ENCODE measurements at regions not wholly inside any gene's neighbourhood (a gene's known extent, or its start where the extent isn't known, plus 50 kb on each side); places are given as distances from the start of the nearest gene placed in this dataset.
"Not testable (repeated sequence)": the region's sequence is repeated elsewhere in the genome, so short reads cannot be mapped to it uniquely, and the experiment has no call there.

GRCh38 chr9:90169490-90169889, 473.1 kb downstream of the DIRAS2 start:
- Histone ChIP-seq H3K36me3 (ENCODE audit: control insufficient read depth, insufficient read depth, low read length) (no peaks in the 10 kb centered on the region), H3K4me3 (ENCODE audit: low read length) (no peak overlapping the region), H3K4me1 (ENCODE audit: control insufficient read depth, insufficient read depth, low read length) (peaks cover 18% of the 10 kb centered on the region), H3K27me3 (ENCODE audit: control insufficient read depth, insufficient read depth, low read length) (no peaks in the 10 kb centered on the region), H3K9me3 (ENCODE audit: control insufficient read depth, low read length) (peaks cover 4% of the 10 kb centered on the region), H3K9ac (ENCODE audit: low read length) (no peak overlapping the region)

DNA sequence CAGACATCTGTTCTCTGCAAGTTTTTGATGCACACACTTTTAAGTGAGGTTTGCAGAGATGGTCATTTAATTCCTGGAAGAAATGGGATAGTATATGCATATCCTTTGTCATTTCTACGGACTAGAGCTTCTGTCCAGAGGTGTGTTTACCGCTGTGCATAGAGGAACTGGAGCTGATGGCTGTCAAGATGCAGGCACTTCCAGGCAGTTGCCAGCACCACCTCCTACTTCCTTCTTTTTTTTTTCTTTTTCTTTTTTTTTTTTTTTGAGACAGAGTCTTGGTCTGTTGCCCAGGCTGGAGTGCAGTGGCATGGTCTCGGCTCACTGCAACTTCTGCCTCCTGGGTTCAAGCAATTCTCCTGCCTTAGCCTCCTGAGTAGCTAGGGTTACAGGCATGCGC, 468.7 kb downstream of the DIRAS2 start:
- H3K4me1 ChIP-seq (ENCODE audit: control insufficient read depth, insufficient read depth, low read length); H3K9me3 ChIP-seq (ENCODE audit: control insufficient read depth, low read length); H3K4me3 ChIP-seq (ENCODE audit: low read length); H3K9ac ChIP-seq (ENCODE audit: low read length); H3K27me3 ChIP-seq (ENCODE audit: control insufficient read depth, insufficient read depth, low read length); H3K36me3 ChIP-seq (ENCODE audit: control insufficient read depth, insufficient read depth, low read length): not testable (repeated sequence)

DNA sequence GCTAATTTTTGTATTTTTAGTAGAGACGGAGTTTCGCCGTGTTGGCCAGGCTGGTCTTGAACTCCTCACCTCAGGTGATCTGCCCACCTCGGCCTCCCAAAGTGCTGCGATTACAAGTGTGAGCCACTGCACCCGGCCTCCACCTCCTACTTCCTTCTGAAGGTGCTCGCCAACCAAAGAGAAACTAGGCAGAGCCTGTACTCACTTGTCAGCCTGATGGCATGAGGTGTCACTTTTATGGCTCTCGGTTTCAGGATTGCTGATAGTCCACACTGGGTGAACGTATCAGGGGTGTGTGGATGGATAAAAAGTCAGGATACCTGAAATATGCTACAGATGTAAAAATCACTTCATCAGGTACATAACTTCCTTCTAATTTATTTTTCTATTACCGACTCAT, 468.3 kb downstream of the DIRAS2 start:
- H3K4me1 ChIP-seq (ENCODE audit: control insufficient read depth, insufficient read depth, low read length); H3K9ac ChIP-seq (ENCODE audit: low read length); H3K4me3 ChIP-seq (ENCODE audit: low read length); H3K27me3 ChIP-seq (ENCODE audit: control insufficient read depth, insufficient read depth, low read length); H3K9me3 ChIP-seq (ENCODE audit: control insufficient read depth, low read length); H3K36me3 ChIP-seq (ENCODE audit: control insufficient read depth, insufficient read depth, low read length): not testable (repeated sequence)

DNA sequence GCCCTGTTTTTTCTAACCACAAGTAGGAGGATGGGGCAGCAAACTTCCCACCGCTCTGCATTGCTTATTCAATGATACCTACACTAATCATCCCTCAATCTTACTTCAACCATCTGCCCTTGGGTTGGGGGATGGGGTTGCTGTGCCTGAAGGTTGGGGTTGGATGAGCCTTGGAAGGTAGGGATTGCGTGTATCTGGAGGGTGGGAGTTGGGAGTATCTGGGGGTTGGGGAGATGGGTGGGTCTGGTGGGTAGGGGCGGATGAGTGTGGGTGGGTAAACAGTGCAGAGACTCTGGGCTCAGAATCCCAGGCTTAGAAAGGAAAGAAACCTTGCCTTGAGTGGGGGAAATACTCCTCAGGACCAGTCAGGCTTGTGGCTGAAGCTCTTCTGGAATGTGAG, 467.4 kb downstream of the DIRAS2 start:
- H3K9ac ChIP-seq (ENCODE audit: low read length): no peak overlapping the region
- peaks cover 4% of the 10 kb centered on the region for H3K9me3 ChIP-seq (ENCODE audit: control insufficient read depth, low read length)
- no peaks in the 10 kb centered on the region for H3K27me3 ChIP-seq (ENCODE audit: control insufficient read depth, insufficient read depth, low read length)
- H3K36me3 ChIP-seq (ENCODE audit: control insufficient read depth, insufficient read depth, low read length): no peaks in the 10 kb centered on the region
- no peak overlapping the region for H3K4me3 ChIP-seq (ENCODE audit: low read length)
- no peaks in the 10 kb centered on the region for H3K4me1 ChIP-seq (ENCODE audit: control insufficient read depth, insufficient read depth, low read length)

DNA sequence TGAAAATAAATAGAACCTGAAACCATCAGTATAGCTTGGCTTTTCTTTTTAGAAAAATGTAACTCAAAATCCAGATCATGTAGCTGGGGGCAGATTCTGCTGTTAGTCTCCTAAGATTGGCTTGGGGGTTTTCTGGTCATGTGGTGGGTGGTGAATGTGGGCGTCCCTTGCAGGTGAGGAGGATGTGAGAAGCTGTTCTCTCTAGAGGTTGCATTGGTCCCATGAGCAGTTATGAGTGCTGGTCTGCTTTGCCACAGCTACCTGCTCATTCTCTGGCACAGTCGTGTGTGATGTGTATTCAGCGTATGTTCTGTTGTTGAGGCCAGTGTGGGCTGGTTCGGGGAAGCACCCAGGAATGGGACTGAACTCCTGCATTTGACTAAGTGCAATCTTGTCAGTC, 466.8 kb downstream of the DIRAS2 start:
- Histone ChIP-seq H3K9me3 (ENCODE audit: control insufficient read depth, low read length) (peaks cover 1% of the 10 kb centered on the region), H3K27me3 (ENCODE audit: control insufficient read depth, insufficient read depth, low read length) (no peaks in the 10 kb centered on the region), H3K36me3 (ENCODE audit: control insufficient read depth, insufficient read depth, low read length) (no peaks in the 10 kb centered on the region), H3K4me1 (ENCODE audit: control insufficient read depth, insufficient read depth, low read length) (no peaks in the 10 kb centered on the region), H3K4me3 (ENCODE audit: low read length) (no peak overlapping the region), H3K9ac (ENCODE audit: low read length) (no peak overlapping the region)

DNA sequence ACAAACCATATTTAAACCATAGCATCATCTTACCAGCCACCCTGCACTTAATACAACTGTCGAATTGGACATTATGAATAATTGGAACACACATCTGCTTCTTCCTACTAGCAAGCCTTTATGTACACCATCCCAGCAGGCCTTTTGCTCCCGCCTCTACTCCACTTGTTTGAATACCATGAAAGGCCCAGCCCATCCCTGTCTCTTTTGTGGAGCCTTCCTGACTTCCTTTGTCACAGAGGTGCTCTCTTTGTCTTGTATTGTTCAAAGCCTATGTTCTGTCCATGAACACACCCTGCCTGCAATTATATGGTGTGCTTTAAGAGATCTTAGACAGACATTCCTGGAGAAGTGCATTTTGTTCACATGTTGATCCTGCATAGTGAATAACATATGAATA, 465.7 kb downstream of the DIRAS2 start:
- no peaks in the 10 kb centered on the region for H3K27me3 ChIP-seq (ENCODE audit: control insufficient read depth, insufficient read depth, low read length)
- no peak overlapping the region for H3K4me3 ChIP-seq (ENCODE audit: low read length)
- H3K36me3 ChIP-seq (ENCODE audit: control insufficient read depth, insufficient read depth, low read length): no peaks in the 10 kb centered on the region
- H3K9me3 ChIP-seq (ENCODE audit: control insufficient read depth, low read length): no peaks in the 10 kb centered on the region
- no peak overlapping the region for H3K9ac ChIP-seq (ENCODE audit: low read length)
- no peaks in the 10 kb centered on the region for H3K4me1 ChIP-seq (ENCODE audit: control insufficient read depth, insufficient read depth, low read length)

DNA sequence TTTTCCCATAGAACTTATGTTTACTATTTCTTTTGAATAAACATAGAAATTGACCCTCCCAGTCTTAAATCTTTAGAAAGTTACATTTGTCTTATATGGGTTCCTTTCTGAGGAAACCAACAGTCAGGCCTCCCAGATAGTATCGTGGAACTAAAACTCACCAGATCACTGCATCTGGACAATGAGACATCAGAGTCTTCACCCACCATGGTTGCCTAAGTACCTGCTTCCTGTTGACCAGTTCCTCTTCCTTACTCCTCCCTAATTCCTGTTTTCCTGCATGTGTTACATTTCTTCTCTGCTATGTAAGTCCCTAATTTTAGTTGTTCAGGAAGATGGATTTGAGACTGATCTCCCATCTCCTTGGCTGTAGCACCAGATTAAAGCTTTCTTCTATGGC, 462.2 kb downstream of the DIRAS2 start:
- no peaks in the 10 kb centered on the region for H3K36me3 ChIP-seq (ENCODE audit: control insufficient read depth, insufficient read depth, low read length)
- no peak overlapping the region for H3K9ac ChIP-seq (ENCODE audit: low read length)
- H3K4me3 ChIP-seq (ENCODE audit: low read length): no peak overlapping the region
- H3K4me1 ChIP-seq (ENCODE audit: control insufficient read depth, insufficient read depth, low read length): no peaks in the 10 kb centered on the region
- H3K27me3 ChIP-seq (ENCODE audit: control insufficient read depth, insufficient read depth, low read length): no peaks in the 10 kb centered on the region
- H3K9me3 ChIP-seq (ENCODE audit: control insufficient read depth, low read length): no peaks in the 10 kb centered on the region

DNA sequence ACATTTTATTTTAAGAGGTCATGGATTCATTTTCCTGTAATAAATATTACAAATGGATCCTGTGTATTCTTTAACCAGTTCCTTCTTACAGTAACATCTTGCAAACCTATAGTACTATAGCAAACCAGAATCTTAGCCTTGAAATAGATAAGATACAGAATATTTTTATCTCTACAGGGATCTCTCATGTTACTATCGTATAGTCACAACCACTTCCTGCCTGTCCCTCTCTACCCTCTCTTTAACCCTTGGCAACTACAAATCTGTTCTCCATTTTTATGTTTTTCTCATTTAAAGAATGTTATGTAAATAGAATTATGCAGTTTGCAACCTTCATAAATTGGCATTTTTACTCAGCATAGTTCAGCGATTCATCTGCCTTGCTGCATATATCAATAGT, 454.0 kb downstream of the DIRAS2 start:
- Histone ChIP-seq H3K4me3 (ENCODE audit: low read length) (no peak overlapping the region), H3K36me3 (ENCODE audit: control insufficient read depth, insufficient read depth, low read length) (no peaks in the 10 kb centered on the region), H3K9me3 (ENCODE audit: control insufficient read depth, low read length) (no peaks in the 10 kb centered on the region), H3K27me3 (ENCODE audit: control insufficient read depth, insufficient read depth, low read length) (no peaks in the 10 kb centered on the region), H3K9ac (ENCODE audit: low read length) (no peak overlapping the region), H3K4me1 (ENCODE audit: control insufficient read depth, insufficient read depth, low read length) (peaks cover 5% of the 10 kb centered on the region)

GRCh38 chr9:90189306-90189705, 453.3 kb downstream of the DIRAS2 start:
- H3K9ac ChIP-seq (ENCODE audit: low read length): no peak overlapping the region
- no peaks in the 10 kb centered on the region for H3K27me3 ChIP-seq (ENCODE audit: control insufficient read depth, insufficient read depth, low read length)
- no peaks in the 10 kb centered on the region for H3K9me3 ChIP-seq (ENCODE audit: control insufficient read depth, low read length)

GRCh38 chr9:90192465-90192864, 450.2 kb downstream of the DIRAS2 start:
- H3K36me3 ChIP-seq (ENCODE audit: control insufficient read depth, insufficient read depth, low read length); H3K9me3 ChIP-seq (ENCODE audit: control insufficient read depth, low read length): not testable (repeated sequence)

More at GRCh38 chr9:90189306-90189705, 453.3 kb downstream of the DIRAS2 start:
- Histone ChIP-seq H3K4me3 (ENCODE audit: low read length) (no peak overlapping the region), H3K4me1 (ENCODE audit: control insufficient read depth, insufficient read depth, low read length) (peaks cover 5% of the 10 kb centered on the region), H3K36me3 (ENCODE audit: control insufficient read depth, insufficient read depth, low read length) (no peaks in the 10 kb centered on the region)

DNA sequence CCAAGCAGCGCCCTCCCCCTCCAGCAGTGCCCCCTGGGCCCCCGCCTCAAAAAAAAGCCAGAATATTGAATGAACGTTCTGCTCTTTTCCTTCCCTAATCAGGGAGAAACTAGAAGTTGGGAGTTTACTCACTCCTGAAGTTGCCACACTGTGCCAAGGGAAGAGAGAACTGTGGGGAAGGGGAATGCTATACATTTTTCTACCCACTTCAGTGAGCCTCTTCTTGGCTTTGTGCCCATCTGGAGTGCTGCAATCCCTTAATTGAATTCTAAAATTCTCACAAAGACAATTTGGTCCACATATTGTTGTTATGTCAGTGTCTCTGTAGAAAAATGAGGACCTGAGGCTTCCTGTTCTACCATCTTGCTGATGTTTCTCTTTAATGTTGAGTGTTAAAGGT, 443.7 kb downstream of the DIRAS2 start:
- Histone ChIP-seq H3K27me3 (ENCODE audit: control insufficient read depth, insufficient read depth, low read length) (no peaks in the 10 kb centered on the region), H3K9me3 (ENCODE audit: control insufficient read depth, low read length) (no peaks in the 10 kb centered on the region), H3K4me1 (ENCODE audit: control insufficient read depth, insufficient read depth, low read length) (no peaks in the 10 kb centered on the region), H3K9ac (ENCODE audit: low read length) (no peak overlapping the region), H3K36me3 (ENCODE audit: control insufficient read depth, insufficient read depth, low read length) (no peaks in the 10 kb centered on the region), H3K4me3 (ENCODE audit: low read length) (no peak overlapping the region)

More at GRCh38 chr9:90192465-90192864, 450.2 kb downstream of the DIRAS2 start:
- not testable (repeated sequence) for H3K4me1 ChIP-seq (ENCODE audit: control insufficient read depth, insufficient read depth, low read length); H3K27me3 ChIP-seq (ENCODE audit: control insufficient read depth, insufficient read depth, low read length); H3K9ac ChIP-seq (ENCODE audit: low read length); H3K4me3 ChIP-seq (ENCODE audit: low read length)

GRCh38 chr9:90201766-90202165, 440.9 kb downstream of the DIRAS2 start:
- Histone ChIP-seq H3K9ac (ENCODE audit: low read length) (no peak overlapping the region), H3K4me1 (ENCODE audit: control insufficient read depth, insufficient read depth, low read length) (no peaks in the 10 kb centered on the region), H3K36me3 (ENCODE audit: control insufficient read depth, insufficient read depth, low read length) (no peaks in the 10 kb centered on the region), H3K9me3 (ENCODE audit: control insufficient read depth, low read length) (no peaks in the 10 kb centered on the region), H3K4me3 (ENCODE audit: low read length) (no peak overlapping the region), H3K27me3 (ENCODE audit: control insufficient read depth, insufficient read depth, low read length) (no peaks in the 10 kb centered on the region)

DNA sequence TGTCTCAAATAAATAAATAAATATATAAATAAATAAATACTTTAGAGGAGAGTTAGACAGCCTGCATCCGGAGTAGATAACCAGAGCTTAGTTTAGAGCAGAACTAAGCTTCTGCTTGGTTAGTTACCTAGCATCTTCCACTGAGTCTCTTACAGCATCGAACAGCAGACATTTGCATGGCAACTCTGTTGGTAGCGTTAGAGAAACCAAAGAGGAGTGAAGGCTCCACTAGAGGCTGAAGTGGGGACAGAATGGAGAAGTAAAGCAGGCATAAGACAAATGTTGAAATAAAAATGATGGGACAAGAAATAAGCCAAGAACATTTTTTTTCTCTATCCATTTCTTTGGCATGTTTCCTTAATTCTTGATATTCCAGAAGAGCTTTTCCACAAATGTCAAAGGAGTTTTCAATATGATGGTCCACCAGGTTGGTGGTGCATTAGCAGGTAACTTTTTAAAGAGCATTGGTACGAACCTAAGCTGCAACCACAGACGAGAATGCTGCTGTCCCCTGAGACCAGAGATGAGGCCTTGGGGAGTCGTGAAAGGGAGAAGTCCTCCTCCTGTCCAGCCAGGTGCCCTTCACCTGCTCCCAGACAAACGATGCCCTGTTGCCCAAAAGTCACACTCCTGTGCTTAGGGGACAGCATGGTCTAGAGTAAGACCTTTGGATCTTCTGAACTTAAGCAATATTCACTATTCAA, 438.3 kb downstream of the DIRAS2 start:
- Histone ChIP-seq H3K9ac (ENCODE audit: low read length) (no peak overlapping the region), H3K9me3 (ENCODE audit: control insufficient read depth, low read length) (no peaks in the 10 kb centered on the region), H3K36me3 (ENCODE audit: control insufficient read depth, insufficient read depth, low read length) (no peaks in the 10 kb centered on the region), H3K4me1 (ENCODE audit: control insufficient read depth, insufficient read depth, low read length) (no peaks in the 10 kb centered on the region), H3K27me3 (ENCODE audit: control insufficient read depth, insufficient read depth, low read length) (no peaks in the 10 kb centered on the region), H3K4me3 (ENCODE audit: low read length) (no peak overlapping the region)
